Thyroid gland (tissue), 4 donors: ENCODE measurements at regions not wholly inside any gene's neighbourhood (a gene's known extent, or its start where the extent isn't known, plus 50 kb on each side); places are given as distances from the start of the nearest gene placed in this dataset.

Source experiments
- DNase-seq, 2 donors: peaks; one replicate each; pipeline ENCODE4 v3.0.0-alpha.2; 2019
- H3K27ac ChIP-seq, 3 donors: fragments of 200-600 bp; sonication (generic); 1 replicate in 2 of 3; 2 replicates in 1 of 3; pipeline ENCODE4 v1.5.1; 2016 to 2019; ENCODE audit warnings: mild to moderate bottlenecking in 1 of 3, moderate library complexity in 1 of 3
- H3K27me3 ChIP-seq: fragments of 200-600 bp; sonication (generic); one replicate; pipeline ENCODE4 v1.5.1; 2019
- H3K36me3 ChIP-seq, 2 donors: fragments of 200-600 bp; sonication (generic); one replicate each; pipeline ENCODE4 v1.5.1; 2016 to 2019
- H3K4me1 ChIP-seq, 2 donors: fragments of 200-600 bp; sonication (generic); one replicate each; pipeline ENCODE4 v1.5.1; 2017 to 2019
- H3K4me3 ChIP-seq, 3 donors: fragments of 200-600 bp; sonication (generic); replicated peaks in 1 of 3; 1 replicate in 2 of 3; 2 replicates in 1 of 3; pipeline ENCODE4 v1.5.1; 2016; ENCODE audit warnings: mild to moderate bottlenecking in 1 of 3
- H3K9me3 ChIP-seq: fragments of 200-600 bp; sonication (generic); one replicate; pipeline ENCODE4 v1.5.1; 2017
- CTCF ChIP-seq, 6 experiments: fragments of 200-600 bp in 3 of 6; fragments of 450-650 bp in 3 of 6; sonication (generic) in 3 of 6; IDR thresholded peaks; one replicate each; pipeline ENCODE4 v1.5.1; 2016 to 2019; ENCODE audit warnings: antibody characterized with exemption in 6 of 6, mild to moderate bottlenecking in 2 of 6, inconsistent platforms in 1 of 6, moderate library complexity in 1 of 6
- POLR2A ChIP-seq, 2 donors: fragments of 450-650 bp; IDR thresholded peaks; one replicate each; pipeline ENCODE4 v1.6.1; 2017; ENCODE audit warnings: antibody characterized with exemption in 2 of 2, mild to moderate bottlenecking in 2 of 2, moderate library complexity in 1 of 2
- WGBS, 2 donors: methylation state at CpG; one replicate each; pipeline ENCODE4 v1.1.5; 2017; 5-methylcytosine and 5-hydroxymethylcytosine counted together
- intact Hi-C: fragments of 100-400 bp; cut with DNase I; formaldehyde crosslinking; loops from one replicate; pipeline ENCODE4 v1.15.1; 2023

GRCh38 chr18:78080081-78080480, 830.4 kb downstream of the GALR1 start:
- WGBS, 2 donors: 92 to 95% methylated on average over 13 of the region's 13 CpGs
- intact Hi-C loops: no loop called here
- no peak for DNase-seq

GRCh38 chr18:78080761-78081160, 831.1 kb downstream of the GALR1 start:
- Histone ChIP-seq H3K4me3 (no peak overlapping the region), H3K4me1 (no peaks in the 10 kb centered on the region), H3K36me3 (no peaks in the 10 kb centered on the region), H3K27me3 (no peaks in the 10 kb centered on the region), H3K9me3 (no peaks in the 10 kb centered on the region), H3K27ac (no peak overlapping the region)
- no peak for DNase-seq
- 94% methylated on average over 5 of the region's 5 CpGs for WGBS, 2 donors
- no peak for TF ChIP-seq CTCF (IDR thresholded peaks at IDR 0.05)
- TF ChIP-seq POLR2A (IDR thresholded peaks at IDR 0.05): no peak
- intact Hi-C loops: no loop called here

More at GRCh38 chr18:78080081-78080480, 830.4 kb downstream of the GALR1 start:
- Histone ChIP-seq H3K9me3 (no peaks in the 10 kb centered on the region), H3K36me3 (no peaks in the 10 kb centered on the region), H3K4me3 (no peak overlapping the region), H3K27ac (no peak overlapping the region), H3K4me1 (no peaks in the 10 kb centered on the region), H3K27me3 (no peaks in the 10 kb centered on the region)
- TF ChIP-seq CTCF (IDR thresholded peaks at IDR 0.05) (no peak), POLR2A (IDR thresholded peaks at IDR 0.05) (no peak)

DNA sequence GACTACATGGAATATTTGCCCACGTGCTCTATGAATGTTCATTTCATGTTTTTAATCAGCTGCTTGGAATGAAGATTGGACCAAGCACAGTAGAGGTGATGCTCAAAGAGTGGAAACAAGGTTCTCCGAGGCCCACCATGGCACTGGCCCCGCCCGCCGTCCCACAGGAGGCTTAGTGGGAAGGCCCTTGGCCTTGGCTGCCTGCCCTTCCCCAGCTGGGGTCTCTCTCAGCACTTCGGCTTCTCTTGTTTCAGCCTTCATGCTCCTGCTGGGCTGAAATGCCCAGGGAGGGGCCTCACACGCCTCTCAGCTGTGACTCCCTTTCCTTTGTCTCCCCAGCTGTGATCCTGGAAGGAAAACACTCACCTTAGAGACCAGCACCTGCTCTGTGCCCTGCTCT, 833.2 kb downstream of the GALR1 start:
- H3K4me1 ChIP-seq: no peaks in the 10 kb centered on the region
- H3K4me3 ChIP-seq: no peak overlapping the region
- H3K36me3 ChIP-seq: no peaks in the 10 kb centered on the region
- no peaks in the 10 kb centered on the region for H3K9me3 ChIP-seq
- intact Hi-C loops: no loop called here
- TF ChIP-seq POLR2A (IDR thresholded peaks at IDR 0.05) (no peak), CTCF (IDR thresholded peaks at IDR 0.05) (no peak)
- no peak overlapping the region for H3K27ac ChIP-seq
- WGBS, 2 donors: 77 to 83% methylated on average over 7 of the region's 7 CpGs
- no peak for DNase-seq
- H3K27me3 ChIP-seq: no peaks in the 10 kb centered on the region

DNA sequence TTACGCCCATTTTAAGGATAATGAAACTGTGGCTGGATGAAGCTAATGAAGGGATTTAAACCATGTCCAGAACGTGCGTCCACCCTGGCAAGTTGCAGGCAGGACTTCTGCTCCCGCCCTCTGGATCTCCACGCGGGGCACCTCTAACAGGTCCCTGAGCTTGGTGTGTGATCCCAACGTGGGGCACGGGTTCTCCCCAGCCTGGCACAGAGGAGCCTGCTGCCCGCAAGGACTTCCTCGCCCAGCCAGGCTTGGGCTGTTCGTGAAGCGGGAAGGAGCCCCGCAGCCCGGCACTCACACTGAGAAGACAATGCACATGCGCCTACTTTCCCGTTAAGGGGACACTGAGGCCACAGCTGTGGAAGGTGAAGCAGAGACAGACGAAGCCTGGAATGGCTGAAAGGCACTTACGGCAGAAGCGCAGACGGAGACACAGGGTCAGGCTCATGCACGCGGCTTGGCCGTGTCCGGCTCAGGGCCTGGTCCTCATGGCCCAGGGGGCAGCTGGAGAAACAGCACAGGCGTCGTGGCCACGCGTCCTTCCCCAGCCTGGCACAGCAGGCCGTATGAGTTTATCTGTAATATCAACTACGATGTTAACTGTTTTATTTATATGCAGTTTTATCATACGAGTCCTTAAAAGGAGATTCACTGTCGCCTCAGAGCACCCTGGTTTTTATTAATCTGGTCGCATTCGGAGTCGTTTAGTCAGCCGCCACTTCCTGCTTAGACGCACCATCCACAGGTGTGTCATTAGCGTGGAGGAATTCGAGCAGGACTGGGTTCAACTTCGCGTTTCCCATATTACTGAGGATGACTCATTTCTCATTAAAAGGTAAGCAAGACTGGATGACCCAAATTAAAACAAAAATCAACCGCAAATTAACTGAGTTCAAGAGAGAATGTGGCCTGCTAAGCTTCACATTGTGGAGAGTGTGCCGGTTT, 835.9 kb downstream of the GALR1 start:
- Histone ChIP-seq H3K9me3 (no peaks in the 10 kb centered on the region), H3K27ac (no peak overlapping the region), H3K4me1 (no peaks in the 10 kb centered on the region), H3K36me3 (no peaks in the 10 kb centered on the region), H3K4me3 (no peak overlapping the region), H3K27me3 (no peaks in the 10 kb centered on the region)
- WGBS, 2 donors: 89 to 94% methylated on average over 41 to 43 of the region's 43 CpGs
- no peak for DNase-seq
- intact Hi-C loops: no loop called here
- TF ChIP-seq POLR2A (IDR thresholded peaks at IDR 0.05): no peak
- no peak for TF ChIP-seq CTCF (IDR thresholded peaks at IDR 0.05)

DNA sequence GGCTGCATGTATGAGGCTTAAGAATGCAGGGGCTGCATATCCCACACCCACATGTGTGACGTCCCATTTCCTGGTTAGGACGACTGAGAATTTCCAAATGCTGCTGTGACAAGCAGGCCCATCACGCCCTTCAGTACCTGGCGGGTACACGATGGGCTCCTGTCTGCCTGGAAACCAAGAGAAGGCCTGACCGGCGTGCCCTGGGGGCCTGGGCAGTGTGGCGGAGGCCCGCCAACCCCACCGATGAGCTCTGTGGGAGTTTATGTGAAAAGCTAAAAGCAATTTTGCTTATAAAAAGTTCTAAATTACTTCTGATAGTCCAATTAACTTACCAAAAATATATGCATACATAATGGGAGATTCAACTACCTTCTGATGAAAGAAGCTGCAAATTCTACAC, 837.3 kb downstream of the GALR1 start:
- DNase-seq: no peak
- no peaks in the 10 kb centered on the region for H3K27me3 ChIP-seq
- TF ChIP-seq POLR2A (IDR thresholded peaks at IDR 0.05) (no peak), CTCF (IDR thresholded peaks at IDR 0.05) (no peak)
- H3K9me3 ChIP-seq: no peaks in the 10 kb centered on the region
- 93 to 95% methylated on average over 10 of the region's 10 CpGs for WGBS, 2 donors
- no peaks in the 10 kb centered on the region for H3K36me3 ChIP-seq
- H3K4me1 ChIP-seq: no peaks in the 10 kb centered on the region
- no peak overlapping the region for H3K4me3 ChIP-seq
- H3K27ac ChIP-seq: no peak overlapping the region
- intact Hi-C loops: no loop called here
